Left lung (tissue), 4 donors: ENCODE measurements at regions not wholly inside any gene's neighbourhood (a gene's known extent, or its start where the extent isn't known, plus 50 kb on each side); places are given as distances from the start of the nearest gene placed in this dataset.
"Not testable (repeated sequence)": the region's sequence is repeated elsewhere in the genome, so short reads cannot be mapped to it uniquely, and the experiment has no call there.

Experiments
- ATAC-seq: fragments of 200-7000 bp; cut with Tn5 transposase; one replicate; pipeline ENCODE4 v1.9.1; 2020; ENCODE audit warnings: moderate library complexity
- DNase-seq, 4 donors: peaks; one replicate each; pipeline ENCODE4 v3.0.0-alpha.2; 2013 to 2020
- H3K27ac ChIP-seq, 2 donors: fragments of 200-600 bp; sonication (generic) in 1 of 2; one replicate each; pipeline versions ENCODE4 v1.5.0 to v1.8.0; 2020 to 2021
- H3K27me3 ChIP-seq, 2 donors: fragments of 200-600 bp; sonication (generic) in 1 of 2; one replicate each; pipeline versions ENCODE4 v1.5.0 to v1.8.0; 2020 to 2021
- H3K36me3 ChIP-seq, 2 donors: fragments of 200-600 bp; sonication (generic) in 1 of 2; one replicate each; pipeline versions ENCODE4 v1.5.0 to v1.8.0; 2020 to 2021
- H3K4me1 ChIP-seq, 2 donors: fragments of 200-600 bp; one replicate each; pipeline ENCODE4 v1.8.0; 2021
- H3K4me3 ChIP-seq, 2 donors: fragments of 200-600 bp; sonication (generic) in 1 of 2; one replicate each; pipeline versions ENCODE4 v1.5.0 to v1.8.0; 2020 to 2021; ENCODE audit warnings: mild to moderate bottlenecking in 1 of 2
- H3K9me3 ChIP-seq, 2 donors: fragments of 200-600 bp; sonication (generic) in 1 of 2; one replicate each; pipeline versions ENCODE4 v1.5.0 to v1.8.0; 2020 to 2021
- CTCF ChIP-seq, 2 donors: fragments of 200-600 bp; sonication (generic) in 1 of 2; IDR thresholded peaks; one replicate each; pipeline versions ENCODE4 v1.5.0 to v1.8.0; 2021; ENCODE audit warnings: antibody characterized with exemption in 2 of 2
- intact Hi-C, 2 donors: fragments of 100-400 bp; cut with DNase I; formaldehyde crosslinking; loops; one replicate each; pipeline versions ENCODE4 v1.11.2 to v1.14.2; 2022
- donor health status: DM: no; HTN: yes; CAD: no.
- donor health status: DM: no; HTN: no; CAD: no.

GRCh38 chr2:40658941-40659340 lies 207.1 kb upstream of the SLC8A1 start:
- no peak for TF ChIP-seq CTCF (IDR thresholded peaks at IDR 0.05)
- H3K27ac ChIP-seq, result no peak overlapping the region
- peak in 1 of 4 donors; percentile 21 for DNase-seq

GRCh38 chr2:40665493-40666232 lies 213.8 kb upstream of the SLC8A1 start:
- Histone ChIP-seq H3K4me3 (no peak overlapping the region), H3K27me3 (no peaks in the 10 kb centered on the region), H3K36me3 (no peaks in the 10 kb centered on the region), H3K9me3 (no peaks in the 10 kb centered on the region), H3K27ac (no peak overlapping the region), H3K4me1 (peaks cover 0 to 7% of the 10 kb centered on the region in 2 donors)
- TF ChIP-seq CTCF (IDR thresholded peaks at IDR 0.05), result no peak
- ATAC-seq (no peak), DNase-seq (no peak)
- intact Hi-C loops, result no loop called here

More at GRCh38 chr2:40658941-40659340, 207.1 kb upstream of the SLC8A1 start:
- Histone ChIP-seq H3K36me3 (no peaks in the 10 kb centered on the region), H3K27me3 (no peaks in the 10 kb centered on the region), H3K4me1 (no peaks in the 10 kb centered on the region), H3K9me3 (no peaks in the 10 kb centered on the region), H3K4me3 (no peak overlapping the region)
- peak; percentile 30 for ATAC-seq
- intact Hi-C loops, result no loop called here

- no peaks in the 10 kb centered on the region for H3K27me3 ChIP-seq
- TF ChIP-seq CTCF (IDR thresholded peaks at IDR 0.05), result no peak
- DNase-seq (no peak), ATAC-seq (no peak)
- intact Hi-C loops, result no loop called here
- no peak overlapping the region for H3K4me3 ChIP-seq
- no peak overlapping the region for H3K27ac ChIP-seq
- H3K9me3 ChIP-seq, result no peaks in the 10 kb centered on the region
- H3K36me3 ChIP-seq, result no peaks in the 10 kb centered on the region
- H3K4me1 ChIP-seq, result peaks cover 0 to 7% of the 10 kb centered on the region in 2 donors
Observed at GRCh38 chr2:40666398-40666797, 214.5 kb upstream of the SLC8A1 start.

GRCh38 chr2:40668425-40668824 lies 216.5 kb upstream of the SLC8A1 start:
- Histone ChIP-seq H3K4me3 (no peak overlapping the region), H3K9me3 (no peaks in the 10 kb centered on the region), H3K4me1 (peaks cover 0 to 7% of the 10 kb centered on the region in 2 donors), H3K36me3 (no peaks in the 10 kb centered on the region), H3K27me3 (no peaks in the 10 kb centered on the region), H3K27ac (no peak overlapping the region)
- ATAC-seq, result no peak
- no peak for TF ChIP-seq CTCF (IDR thresholded peaks at IDR 0.05)
- DNase-seq, result peak in 1 of 4 donors; percentile 2
- intact Hi-C loops, result no loop called here

GRCh38 chr2:40676134-40676790 lies 224.4 kb upstream of the SLC8A1 start:
- Histone ChIP-seq H3K9me3 (peaks cover 0 to 11% of the 10 kb centered on the region in 2 donors), H3K4me1 (peaks cover 0 to 11% of the 10 kb centered on the region in 2 donors)
- DNase-seq, ATAC-seq, H3K27ac ChIP-seq, H3K27me3 ChIP-seq, H3K4me3 ChIP-seq, H3K36me3 ChIP-seq, intact Hi-C loops: not testable (repeated sequence)
